Tibial nerve (tissue), 4 donors: ENCODE measurements at regions not wholly inside any gene's neighbourhood (a gene's known extent, or its start where the extent isn't known, plus 50 kb on each side); places are given as distances from the start of the nearest gene placed in this dataset.

ENCODE experiments used
- CTCF ChIP-seq, 5 experiments: fragments of 200-600 bp in 3 of 5; fragments of 450-650 bp in 2 of 5; sonication (generic) in 3 of 5; IDR thresholded peaks; one replicate each; pipeline ENCODE4 v1.5.1; 2016 to 2019; ENCODE audit warnings: antibody characterized with exemption in 5 of 5, mild to moderate bottlenecking in 3 of 5, moderate library complexity in 2 of 5
- EP300 ChIP-seq, 2 donors: sonication (generic); formaldehyde crosslinking; IDR thresholded peaks; one replicate each; pipeline ENCODE4 v1.6.1; 2017; ENCODE audit warnings: antibody characterized with exemption in 2 of 2, mild to moderate bottlenecking in 1 of 2
- POLR2A ChIP-seq, 2 donors: fragments of 450-650 bp; IDR thresholded peaks; one replicate each; pipeline ENCODE4 v1.6.1; 2017; ENCODE audit warnings: antibody characterized with exemption in 2 of 2, mild to moderate bottlenecking in 2 of 2, moderate library complexity in 2 of 2

- TF ChIP-seq CTCF (IDR thresholded peaks at IDR 0.05) (no peak), EP300 (IDR thresholded peaks at IDR 0.05) (no peak), POLR2A (IDR thresholded peaks at IDR 0.05) (no peak)
Measured at GRCh38 chr9:38158628-38159027, 89.6 kb upstream of the SHB start.
